GM21381 (cell line): ENCODE measurements at regions not wholly inside any gene's neighbourhood (a gene's known extent, or its start where the extent isn't known, plus 50 kb on each side); places are given as distances from the start of the nearest gene placed in this dataset.
"Not testable (repeated sequence)": the region's sequence is repeated elsewhere in the genome, so short reads cannot be mapped to it uniquely, and the experiment has no call there.

Experiments
- ATAC-seq: cut with Tn5 transposase; IDR thresholded peaks from one replicate; pipeline ENCODE4 v1.9.1; 2021; ENCODE audit warnings: mild to moderate bottlenecking, moderate library complexity; ENCODE audit not compliant: unreplicated experiment

DNA sequence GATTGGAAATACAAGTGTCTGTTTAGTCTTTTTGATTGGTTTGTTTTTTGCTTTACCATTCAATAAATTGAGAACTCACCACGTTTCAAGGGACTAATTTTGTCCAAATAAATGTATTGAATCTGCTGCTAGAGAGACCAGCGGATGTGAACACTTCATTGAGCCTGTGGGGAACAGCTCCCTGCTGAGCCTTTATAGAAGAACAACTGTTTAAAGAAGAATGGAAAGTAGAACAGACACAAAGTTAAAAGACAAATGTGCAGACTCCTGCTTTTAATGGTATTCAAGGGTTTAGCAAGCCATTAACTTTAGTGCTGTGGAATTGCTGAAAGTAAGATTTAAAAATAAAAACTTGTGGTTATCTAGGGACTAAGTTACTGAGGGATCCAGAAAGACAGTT is 817.7 kb upstream of the B3GALT2 start:
- ATAC-seq, result no peak

- ATAC-seq, result not testable (repeated sequence)
Observed at GRCh38 chr1:194001726-194002350, 815.4 kb upstream of the B3GALT2 start.

- ATAC-seq, result no peak
Observed at GRCh38 chr1:193988885-193989284, 802.5 kb upstream of the B3GALT2 start.

DNA sequence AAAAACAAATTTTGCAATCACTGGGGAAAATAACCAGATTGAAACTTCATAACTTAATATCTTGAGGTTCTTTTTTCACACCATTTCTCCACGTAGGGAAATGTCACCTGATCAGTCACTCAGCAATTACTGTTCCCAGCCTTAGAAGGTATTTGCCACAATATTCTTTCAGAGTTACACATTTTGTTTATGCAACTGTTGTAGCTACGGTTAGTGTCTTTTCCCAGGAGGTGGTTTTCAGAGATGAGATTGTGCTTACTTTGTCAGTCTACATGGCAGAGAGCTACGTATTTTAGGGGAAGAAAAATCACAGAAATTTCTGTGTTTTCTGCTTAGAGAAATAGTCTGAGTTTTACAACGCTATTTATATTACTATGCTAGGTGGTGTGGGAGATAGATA is 792.8 kb upstream of the B3GALT2 start:
- ATAC-seq, result no peak

- no peak for ATAC-seq
Observed at GRCh38 chr1:193974286-193974798, 787.9 kb upstream of the B3GALT2 start.

DNA sequence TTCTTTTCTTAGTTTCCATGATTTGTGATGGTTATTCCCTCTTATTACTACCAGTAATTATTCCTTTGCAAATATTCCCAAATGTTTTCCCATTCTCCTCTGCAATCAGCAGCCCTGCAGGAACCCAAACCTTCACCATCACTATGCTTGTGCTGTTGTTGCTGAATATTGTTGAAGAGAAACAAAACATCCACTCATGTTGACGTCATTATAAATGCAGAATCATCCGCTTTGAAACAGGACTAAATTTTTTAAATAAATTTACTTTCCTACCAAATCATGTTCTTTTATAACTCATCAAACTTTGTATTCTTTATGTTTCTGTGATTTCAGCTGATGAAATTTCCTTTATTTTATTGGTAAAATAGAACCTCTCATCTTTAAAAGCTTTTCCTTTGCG is 787.0 kb upstream of the B3GALT2 start:
- ATAC-seq, result no peak

- no peak for ATAC-seq
Observed at GRCh38 chr1:193971595-193971994, 785.2 kb upstream of the B3GALT2 start.

DNA sequence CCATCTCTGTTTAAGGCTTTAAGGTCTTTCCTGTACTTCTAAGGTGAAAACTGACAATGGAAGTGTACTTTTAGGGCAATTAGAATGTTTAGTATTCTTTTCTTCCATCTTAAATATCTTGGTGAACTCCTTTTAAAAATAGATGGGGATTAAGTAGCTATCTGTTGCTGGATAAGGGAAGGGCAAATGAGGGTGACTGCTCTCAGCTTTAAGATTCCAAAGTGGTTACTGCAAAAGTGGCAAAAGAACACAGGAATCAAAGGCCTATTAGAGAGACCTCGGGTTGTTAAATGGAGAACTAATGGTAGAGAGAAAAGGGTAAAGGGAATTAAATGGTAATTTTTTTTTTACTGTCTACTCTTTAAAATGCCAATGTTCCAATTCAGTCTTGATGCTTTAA is 774.1 kb upstream of the B3GALT2 start:
- ATAC-seq, result no peak

- ATAC-seq, result no peak
Observed at GRCh38 chr1:193960040-193960439, 773.6 kb upstream of the B3GALT2 start.

- no peak for ATAC-seq
Observed at GRCh38 chr1:193957556-193958095, 771.2 kb upstream of the B3GALT2 start.

- no peak for ATAC-seq
Observed at GRCh38 chr1:193952778-193953374, 766.5 kb upstream of the B3GALT2 start.

GRCh38 chr1:193951984-193952383 is 765.6 kb upstream of the B3GALT2 start:
- no peak for ATAC-seq

- no peak for ATAC-seq
Observed at GRCh38 chr1:193944454-193944853, 758.0 kb upstream of the B3GALT2 start.

- ATAC-seq, result no peak
Observed at GRCh38 chr1:193940176-193940575, 753.8 kb upstream of the B3GALT2 start.

- no peak for ATAC-seq
Observed at GRCh38 chr1:193939585-193939984, 753.2 kb upstream of the B3GALT2 start.

- no peak for ATAC-seq
Observed at GRCh38 chr1:193937308-193937707, 750.9 kb upstream of the B3GALT2 start.

- ATAC-seq, result no peak
Observed at GRCh38 chr1:193932979-193933378, 746.6 kb upstream of the B3GALT2 start.

- no peak for ATAC-seq
Observed at GRCh38 chr1:193931356-193931755, 744.9 kb upstream of the B3GALT2 start.

DNA sequence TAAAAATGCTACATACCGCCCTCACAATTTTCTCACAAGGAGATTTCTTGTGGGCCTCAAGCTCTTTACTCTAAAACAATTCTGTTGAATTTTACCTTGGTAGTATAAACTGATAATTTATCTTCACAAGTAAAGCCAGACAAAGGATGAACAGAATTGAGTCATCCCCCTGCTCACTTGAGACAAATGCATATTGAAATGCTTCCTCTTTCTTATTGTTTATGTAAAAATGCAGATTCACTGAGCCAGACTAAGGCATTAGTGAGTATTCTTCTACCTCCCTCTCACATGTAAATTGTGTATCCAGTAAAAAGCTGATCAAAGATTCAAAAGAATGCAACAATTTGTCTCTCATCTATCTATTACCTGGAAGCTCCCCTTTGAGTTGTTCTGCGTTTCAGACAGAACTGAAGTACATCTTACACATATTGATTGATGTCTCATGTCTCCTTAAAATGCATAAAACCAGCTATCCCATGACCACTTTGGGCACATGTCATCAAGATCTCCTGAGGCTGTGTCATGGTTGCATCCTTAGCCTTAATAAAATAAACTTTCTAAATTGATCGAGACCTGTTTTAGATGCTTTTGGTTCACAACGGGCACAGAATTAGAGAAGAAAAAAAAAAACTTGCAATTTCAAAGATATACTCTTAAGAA is 743.1 kb upstream of the B3GALT2 start:
- ATAC-seq, result no peak

- no peak for ATAC-seq
Observed at GRCh38 chr1:193927550-193927949, 741.1 kb upstream of the B3GALT2 start.

DNA sequence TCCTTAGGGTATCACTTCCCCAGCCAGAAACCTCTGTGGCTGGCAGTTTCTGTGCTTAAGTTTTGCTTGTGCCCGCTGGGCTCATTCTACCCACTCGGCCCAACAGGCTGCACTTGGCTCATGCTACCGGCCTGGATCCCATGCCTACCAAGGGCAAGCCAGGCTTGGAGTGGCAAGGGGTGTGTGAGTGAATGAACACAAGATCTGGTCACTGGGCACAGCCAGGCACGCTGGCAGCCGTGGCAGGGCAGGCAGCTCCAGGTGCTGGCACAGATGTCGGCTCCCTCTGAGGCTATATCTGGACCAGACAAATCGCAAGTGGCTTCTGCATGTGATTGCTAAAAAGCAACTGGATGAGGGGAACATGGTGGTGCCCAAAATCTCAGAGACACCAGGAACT is 740.5 kb upstream of the B3GALT2 start:
- no peak for ATAC-seq

DNA sequence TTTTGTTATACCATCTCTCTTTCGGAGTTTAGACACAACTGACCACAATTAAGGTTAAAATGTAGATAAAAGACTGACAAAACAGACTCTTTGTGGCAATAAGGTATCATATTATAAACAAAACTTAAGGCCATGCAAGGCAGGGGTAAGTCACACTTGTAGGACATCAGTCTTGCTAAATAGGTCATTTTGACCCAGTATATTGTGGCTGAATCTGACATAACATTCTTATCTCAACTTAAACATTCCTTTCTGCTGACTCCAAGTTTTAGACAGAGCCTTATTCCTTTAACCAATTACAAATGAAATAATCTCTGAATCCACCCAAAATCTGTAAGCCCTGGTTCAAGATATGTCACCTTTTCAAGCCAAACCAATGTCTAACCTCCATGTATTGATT is 733.4 kb upstream of the B3GALT2 start:
- ATAC-seq, result no peak
